ENCODE measurements at regions not wholly inside any gene's neighbourhood (a gene's known extent, or its start where the extent isn't known, plus 50 kb on each side); places are given as distances from the start of the nearest gene placed in this dataset.
"Not testable (repeated sequence)": the region's sequence is repeated elsewhere in the genome, so short reads cannot be mapped to it uniquely, and the experiment has no call there.

- no peak for DNase-seq (ENCODE audit: low spot score)
Measured at GRCh38 chr5:125950012-125950615, 473.1 kb upstream of the GRAMD2B start.

- no peak for DNase-seq (ENCODE audit: low spot score)
Measured at GRCh38 chr5:125961150-125961549, 462.1 kb upstream of the GRAMD2B start.

- DNase-seq (ENCODE audit: low spot score): no peak
Measured at GRCh38 chr5:125965577-125965976, 457.6 kb upstream of the GRAMD2B start.

- no peak for DNase-seq (ENCODE audit: low spot score)
Measured at GRCh38 chr5:125967576-125967975, 455.6 kb upstream of the GRAMD2B start.

- no peak for DNase-seq (ENCODE audit: low spot score)
Measured at GRCh38 chr5:125969011-125969813, 454.0 kb upstream of the GRAMD2B start.

- no peak for DNase-seq (ENCODE audit: low spot score)
Measured at GRCh38 chr5:125969814-125970171, 453.4 kb upstream of the GRAMD2B start.

GRCh38 chr5:125970631-125971307 is 452.4 kb upstream of the GRAMD2B start:
- no peak for DNase-seq (ENCODE audit: low spot score)

- DNase-seq (ENCODE audit: low spot score): no peak
Measured at GRCh38 chr5:125972706-125973105, 450.5 kb upstream of the GRAMD2B start.

- DNase-seq (ENCODE audit: low spot score): no peak
Measured at GRCh38 chr5:125974679-125975078, 448.5 kb upstream of the GRAMD2B start.

GRCh38 chr5:125976421-125977000 is 446.7 kb upstream of the GRAMD2B start:
- DNase-seq (ENCODE audit: low spot score): no peak

GRCh38 chr5:125978015-125978414 is 445.2 kb upstream of the GRAMD2B start:
- no peak for DNase-seq (ENCODE audit: low spot score)

- DNase-seq (ENCODE audit: low spot score): no peak
Measured at GRCh38 chr5:125979636-125980035, 443.6 kb upstream of the GRAMD2B start.

- no peak for DNase-seq (ENCODE audit: low spot score)
Measured at GRCh38 chr5:125981016-125981415, 442.2 kb upstream of the GRAMD2B start.

GRCh38 chr5:125987677-125988255 is 435.4 kb upstream of the GRAMD2B start:
- DNase-seq (ENCODE audit: low spot score): no peak

GRCh38 chr5:125992050-125992449 is 431.2 kb upstream of the GRAMD2B start:
- no peak for DNase-seq (ENCODE audit: low spot score)

- not testable (repeated sequence) for DNase-seq (ENCODE audit: low spot score)
Measured at GRCh38 chr5:125999271-126000030, 423.8 kb upstream of the GRAMD2B start.

- DNase-seq (ENCODE audit: low spot score): no peak
Measured at GRCh38 chr5:126000507-126000906, 422.7 kb upstream of the GRAMD2B start.

GRCh38 chr5:126002222-126002897 is 420.8 kb upstream of the GRAMD2B start:
- no peak for DNase-seq (ENCODE audit: low spot score)

GRCh38 chr5:126003309-126003708 is 419.9 kb upstream of the GRAMD2B start:
- no peak for DNase-seq (ENCODE audit: low spot score)

GRCh38 chr5:126004636-126005035 is 418.6 kb upstream of the GRAMD2B start:
- no peak for DNase-seq (ENCODE audit: low spot score)

GRCh38 chr5:126007841-126008240 is 415.4 kb upstream of the GRAMD2B start:
- DNase-seq (ENCODE audit: low spot score): no peak
